Upper lobe of right lung (tissue), 1 donor: ENCODE measurements at regions not wholly inside any gene's neighbourhood (a gene's known extent, or its start where the extent isn't known, plus 50 kb on each side); places are given as distances from the start of the nearest gene placed in this dataset.

ENCODE experiments used
- ATAC-seq: fragments of 200-7000 bp; cut with Tn5 transposase; one replicate; pipeline ENCODE4 v1.9.1; 2020; ENCODE audit warnings: mild to moderate bottlenecking, moderate library complexity
- DNase-seq: peaks from one replicate; pipeline ENCODE4 v3.0.0-alpha.2; 2020
- H3K27ac ChIP-seq: fragments of 200-600 bp; one replicate; pipeline ENCODE4 v1.8.0; 2022
- H3K27me3 ChIP-seq: fragments of 200-600 bp; one replicate; pipeline ENCODE4 v1.8.0; 2022; ENCODE audit warnings: mild to moderate bottlenecking
- H3K36me3 ChIP-seq: fragments of 200-600 bp; one replicate; pipeline ENCODE4 v1.8.0; 2022
- H3K4me1 ChIP-seq: fragments of 200-600 bp; one replicate; pipeline ENCODE4 v1.8.0; 2022
- H3K4me3 ChIP-seq: fragments of 200-600 bp; one replicate; pipeline ENCODE4 v1.8.0; 2022; ENCODE audit warnings: mild to moderate bottlenecking
- H3K9me3 ChIP-seq: fragments of 200-600 bp; one replicate; pipeline ENCODE4 v1.8.0; 2022
- intact Hi-C: fragments of 100-400 bp; cut with DNase I; formaldehyde crosslinking; loops from one replicate; pipeline ENCODE4 v1.11.0; 2022
- TF ChIP-seq, protein P1 (sequence below): fragments of 200-600 bp; IDR thresholded peaks from one replicate; pipeline ENCODE4 v1.8.0; 2022; ENCODE audit warnings: antibody characterized with exemption
- donor health status: DM: no; HTN: yes; CAD: no; lungs with severe emphysema.

GRCh38 chr14:66131111-66131510, 355.1 kb upstream of the CCDC196 start:
- no peaks in the 10 kb centered on the region for H3K4me1 ChIP-seq
- no peak overlapping the region for H3K27ac ChIP-seq
- H3K9me3 ChIP-seq = no peaks in the 10 kb centered on the region
- DNase-seq (no peak), ATAC-seq (no peak)
- no peaks in the 10 kb centered on the region for H3K36me3 ChIP-seq
- intact Hi-C loops = no loop called here
- H3K27me3 ChIP-seq = no peaks in the 10 kb centered on the region
- H3K4me3 ChIP-seq = no peak overlapping the region
- TF ChIP-seq, protein P1, sequence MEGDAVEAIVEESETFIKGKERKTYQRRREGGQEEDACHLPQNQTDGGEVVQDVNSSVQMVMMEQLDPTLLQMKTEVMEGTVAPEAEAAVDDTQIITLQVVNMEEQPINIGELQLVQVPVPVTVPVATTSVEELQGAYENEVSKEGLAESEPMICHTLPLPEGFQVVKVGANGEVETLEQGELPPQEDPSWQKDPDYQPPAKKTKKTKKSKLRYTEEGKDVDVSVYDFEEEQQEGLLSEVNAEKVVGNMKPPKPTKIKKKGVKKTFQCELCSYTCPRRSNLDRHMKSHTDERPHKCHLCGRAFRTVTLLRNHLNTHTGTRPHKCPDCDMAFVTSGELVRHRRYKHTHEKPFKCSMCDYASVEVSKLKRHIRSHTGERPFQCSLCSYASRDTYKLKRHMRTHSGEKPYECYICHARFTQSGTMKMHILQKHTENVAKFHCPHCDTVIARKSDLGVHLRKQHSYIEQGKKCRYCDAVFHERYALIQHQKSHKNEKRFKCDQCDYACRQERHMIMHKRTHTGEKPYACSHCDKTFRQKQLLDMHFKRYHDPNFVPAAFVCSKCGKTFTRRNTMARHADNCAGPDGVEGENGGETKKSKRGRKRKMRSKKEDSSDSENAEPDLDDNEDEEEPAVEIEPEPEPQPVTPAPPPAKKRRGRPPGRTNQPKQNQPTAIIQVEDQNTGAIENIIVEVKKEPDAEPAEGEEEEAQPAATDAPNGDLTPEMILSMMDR = no peak

DNA sequence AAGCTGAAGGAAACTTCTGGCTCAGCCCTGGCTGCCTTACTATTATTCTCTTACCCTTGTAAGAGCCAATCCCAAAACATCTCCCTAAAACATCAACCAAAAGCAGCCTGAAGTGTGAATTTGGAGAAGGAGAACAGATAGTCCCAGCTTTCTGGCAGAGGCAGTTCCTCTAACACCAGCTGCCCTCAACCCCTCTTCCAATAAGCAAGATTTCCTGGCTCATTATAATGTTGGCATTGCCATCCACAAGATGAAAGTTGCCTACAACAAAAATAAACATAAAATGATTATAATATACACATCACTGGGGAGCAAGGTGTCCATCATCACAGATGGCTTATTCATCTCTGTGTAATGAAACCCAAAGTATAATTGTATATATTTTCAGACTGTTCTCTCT, 352.5 kb upstream of the CCDC196 start:
- no peaks in the 10 kb centered on the region for H3K9me3 ChIP-seq
- intact Hi-C loops = no loop called here
- H3K27ac ChIP-seq = no peak overlapping the region
- TF ChIP-seq, protein P1 = no peak
- DNase-seq = no peak
- no peak overlapping the region for H3K4me3 ChIP-seq
- H3K27me3 ChIP-seq = no peaks in the 10 kb centered on the region
- no peak for ATAC-seq
- H3K36me3 ChIP-seq = no peaks in the 10 kb centered on the region
- H3K4me1 ChIP-seq = no peaks in the 10 kb centered on the region

GRCh38 chr14:66135831-66136230, 350.3 kb upstream of the CCDC196 start:
- DNase-seq = no peak
- H3K4me3 ChIP-seq = no peak overlapping the region
- intact Hi-C loops = no loop called here
- H3K36me3 ChIP-seq = no peaks in the 10 kb centered on the region
- no peaks in the 10 kb centered on the region for H3K27me3 ChIP-seq
- H3K9me3 ChIP-seq = no peaks in the 10 kb centered on the region
- TF ChIP-seq, protein P1 = no peak
- H3K4me1 ChIP-seq = no peaks in the 10 kb centered on the region
- no peak for ATAC-seq
- no peak overlapping the region for H3K27ac ChIP-seq

- TF ChIP-seq, protein P1 = no peak
- Histone ChIP-seq H3K27me3 (no peaks in the 10 kb centered on the region), H3K27ac (no peak overlapping the region), H3K36me3 (no peaks in the 10 kb centered on the region), H3K4me3 (no peak overlapping the region), H3K9me3 (no peaks in the 10 kb centered on the region), H3K4me1 (no peaks in the 10 kb centered on the region)
- intact Hi-C loops = no loop called here
- ATAC-seq = no peak
- DNase-seq = no peak
These were observed 349.1 kb upstream of the CCDC196 start for GRCh38 chr14:66137081-66137480.

GRCh38 chr14:66139432-66139831, 346.7 kb upstream of the CCDC196 start:
- DNase-seq (no peak), ATAC-seq (no peak)
- Histone ChIP-seq H3K9me3 (no peaks in the 10 kb centered on the region), H3K4me1 (no peaks in the 10 kb centered on the region), H3K36me3 (no peaks in the 10 kb centered on the region), H3K4me3 (no peak overlapping the region), H3K27me3 (no peaks in the 10 kb centered on the region), H3K27ac (no peak overlapping the region)
- TF ChIP-seq, protein P1 = no peak
- intact Hi-C loops = no loop called here

DNA sequence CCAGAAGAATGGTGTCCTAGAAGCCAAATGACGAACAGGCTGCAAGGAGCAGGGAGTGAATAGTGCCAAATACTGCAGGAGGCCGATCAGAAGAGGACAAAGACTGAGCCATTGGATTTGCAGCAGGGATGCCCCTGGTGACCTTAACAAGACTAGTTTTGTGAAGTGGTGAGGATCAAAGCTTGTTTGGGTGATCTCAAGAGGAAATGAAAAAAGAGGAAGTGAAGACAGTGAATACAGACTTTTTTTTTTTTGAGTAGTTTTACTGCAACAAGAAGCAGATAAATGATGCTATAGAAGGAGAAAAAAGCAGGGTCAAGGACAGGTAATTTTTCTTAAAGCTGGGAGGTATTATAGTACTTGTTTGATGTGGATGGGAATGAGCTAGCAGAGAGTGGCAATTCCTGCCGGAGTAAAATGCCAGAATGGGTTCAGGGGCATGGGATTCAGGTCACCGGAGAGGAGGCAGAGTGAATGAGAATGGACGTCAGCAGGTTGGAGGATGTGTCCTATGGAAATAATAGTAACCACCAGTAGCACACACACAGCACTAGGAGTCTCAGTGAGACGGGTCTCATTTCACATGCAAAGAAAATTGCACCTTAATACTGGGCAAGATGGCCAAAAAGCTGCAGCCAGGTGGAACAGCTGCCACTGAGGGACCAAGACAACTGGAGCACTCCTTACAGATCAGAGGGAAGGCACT, 345.8 kb upstream of the CCDC196 start:
- H3K9me3 ChIP-seq = no peaks in the 10 kb centered on the region
- ATAC-seq (no peak), DNase-seq (no peak)
- no peaks in the 10 kb centered on the region for H3K27me3 ChIP-seq
- no peak overlapping the region for H3K4me3 ChIP-seq
- intact Hi-C loops = no loop called here
- TF ChIP-seq, protein P1 = no peak
- no peaks in the 10 kb centered on the region for H3K36me3 ChIP-seq
- no peaks in the 10 kb centered on the region for H3K4me1 ChIP-seq
- no peak overlapping the region for H3K27ac ChIP-seq
